HG02623 (cell line): ENCODE measurements at regions not wholly inside any gene's neighbourhood (a gene's known extent, or its start where the extent isn't known, plus 50 kb on each side); places are given as distances from the start of the nearest gene placed in this dataset.
"Not testable (repeated sequence)": the region's sequence is repeated elsewhere in the genome, so short reads cannot be mapped to it uniquely, and the experiment has no call there.

Experiments used
- ATAC-seq: cut with Tn5 transposase; IDR thresholded peaks from one replicate; pipeline ENCODE4 v1.9.1; 2021; ENCODE audit warnings: moderate library complexity; ENCODE audit not compliant: unreplicated experiment

GRCh38 chrX:125378205-125378604 lies 58.5 kb downstream of the TEX13C start:
- ATAC-seq: no peak

- no peak for ATAC-seq
Observed at GRCh38 chrX:125378770-125379169, 59.1 kb downstream of the TEX13C start.

- ATAC-seq: no peak
Observed at GRCh38 chrX:125382148-125382628, 62.5 kb downstream of the TEX13C start.

- no peak for ATAC-seq
Observed at GRCh38 chrX:125382889-125383288, 63.2 kb downstream of the TEX13C start.

GRCh38 chrX:125384867-125385266 lies 65.2 kb downstream of the TEX13C start:
- no peak for ATAC-seq

GRCh38 chrX:125387945-125388344 lies 68.3 kb downstream of the TEX13C start:
- no peak for ATAC-seq

GRCh38 chrX:125394449-125394848 lies 74.8 kb downstream of the TEX13C start:
- ATAC-seq: no peak

GRCh38 chrX:125395626-125396025 lies 76.0 kb downstream of the TEX13C start:
- ATAC-seq: no peak

GRCh38 chrX:125398959-125399440 lies 79.3 kb downstream of the TEX13C start:
- ATAC-seq: no peak

GRCh38 chrX:125402807-125403206 lies 83.1 kb downstream of the TEX13C start:
- no peak for ATAC-seq

GRCh38 chrX:125404667-125405160 lies 85.0 kb downstream of the TEX13C start:
- no peak for ATAC-seq

- no peak for ATAC-seq
Observed at GRCh38 chrX:125405339-125405738, 85.7 kb downstream of the TEX13C start.

- ATAC-seq: no peak
Observed at GRCh38 chrX:125407314-125407713, 87.6 kb downstream of the TEX13C start.

- ATAC-seq: no peak
Observed at GRCh38 chrX:125420809-125421208, 101.1 kb downstream of the TEX13C start.

- no peak for ATAC-seq
Observed at GRCh38 chrX:125422986-125423385, 103.3 kb downstream of the TEX13C start.

- no peak for ATAC-seq
Observed at GRCh38 chrX:125424536-125424935, 104.9 kb downstream of the TEX13C start.

GRCh38 chrX:125436855-125437254 lies 117.2 kb downstream of the TEX13C start:
- ATAC-seq: no peak

- ATAC-seq: no peak
Observed at GRCh38 chrX:125439194-125439849, 119.7 kb downstream of the TEX13C start.

GRCh38 chrX:125444659-125445058 lies 125.0 kb downstream of the TEX13C start:
- ATAC-seq: no peak

GRCh38 chrX:125475482-125475881 lies 155.8 kb downstream of the TEX13C start:
- no peak for ATAC-seq

GRCh38 chrX:125492439-125492838 lies 172.8 kb downstream of the TEX13C start:
- no peak for ATAC-seq

GRCh38 chrX:125493004-125493403 lies 173.3 kb downstream of the TEX13C start:
- not testable (repeated sequence) for ATAC-seq

- ATAC-seq: no peak
Observed at GRCh38 chrX:125497667-125498066, 178.0 kb downstream of the TEX13C start.
